Amygdala (tissue), 56 donors: ENCODE measurements at regions not wholly inside any gene's neighbourhood (a gene's known extent, or its start where the extent isn't known, plus 50 kb on each side); places are given as distances from the start of the nearest gene placed in this dataset.
"Not testable (repeated sequence)": the region's sequence is repeated elsewhere in the genome, so short reads cannot be mapped to it uniquely, and the experiment has no call there.

Experiments used
- DNase-seq, 56 donors: peaks; one replicate each; lab custom pipeline; 2025; lab: John Stamatoyannopoulos, UW

GRCh38 chr9:99663856-99664255 is 157.8 kb upstream of the NR4A3 start:
- no peak for DNase-seq

GRCh38 chr9:99666571-99666970 is 155.1 kb upstream of the NR4A3 start:
- DNase-seq: no peak

GRCh38 chr9:99670886-99671285 is 150.8 kb upstream of the NR4A3 start:
- DNase-seq: not testable (repeated sequence)

- no peak for DNase-seq
Observed at GRCh38 chr9:99677281-99677680, 144.4 kb upstream of the NR4A3 start.

- no peak for DNase-seq
Observed at GRCh38 chr9:99678566-99678965, 143.1 kb upstream of the NR4A3 start.

GRCh38 chr9:99680191-99680590 is 141.5 kb upstream of the NR4A3 start:
- DNase-seq: no peak

DNA sequence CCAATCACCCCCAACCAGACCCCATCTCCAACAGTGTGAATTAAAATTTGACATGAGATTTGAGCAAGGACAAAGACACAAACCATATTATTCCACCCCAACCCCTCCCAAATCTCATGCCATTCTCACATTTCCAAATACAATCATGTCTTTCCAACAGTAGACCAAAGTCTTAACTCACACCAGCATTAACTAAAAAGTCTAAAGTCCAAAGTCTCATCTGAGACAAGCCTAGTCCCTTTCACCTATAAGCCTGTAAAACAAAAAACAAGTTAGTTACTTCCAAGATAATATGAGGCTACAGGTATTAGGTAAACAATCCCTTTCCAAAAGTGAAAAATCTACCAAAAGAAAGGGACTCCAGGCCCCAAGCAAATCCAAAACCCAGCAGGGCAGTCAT is 140.6 kb upstream of the NR4A3 start:
- no peak for DNase-seq

DNA sequence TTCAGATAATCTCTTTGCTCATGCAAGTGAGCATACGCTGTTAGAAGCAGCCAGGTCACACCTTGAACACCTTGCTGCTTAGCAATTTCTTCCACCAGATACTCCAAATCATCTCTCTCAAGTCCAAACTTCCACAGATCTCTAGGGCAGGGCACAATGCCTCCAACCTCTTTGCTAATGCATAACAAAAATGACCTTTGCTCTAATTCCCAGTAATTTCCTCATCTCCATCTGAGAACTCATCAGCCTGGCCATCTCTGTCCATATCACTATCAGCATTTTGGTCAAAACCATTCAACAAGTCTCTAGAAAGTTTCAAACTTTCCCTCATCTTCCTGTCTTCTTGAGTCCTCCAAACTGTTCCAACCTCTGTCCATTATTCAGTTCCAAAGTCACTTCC is 139.3 kb upstream of the NR4A3 start:
- DNase-seq: no peak

GRCh38 chr9:99682870-99683269 is 138.8 kb upstream of the NR4A3 start:
- DNase-seq: no peak

DNA sequence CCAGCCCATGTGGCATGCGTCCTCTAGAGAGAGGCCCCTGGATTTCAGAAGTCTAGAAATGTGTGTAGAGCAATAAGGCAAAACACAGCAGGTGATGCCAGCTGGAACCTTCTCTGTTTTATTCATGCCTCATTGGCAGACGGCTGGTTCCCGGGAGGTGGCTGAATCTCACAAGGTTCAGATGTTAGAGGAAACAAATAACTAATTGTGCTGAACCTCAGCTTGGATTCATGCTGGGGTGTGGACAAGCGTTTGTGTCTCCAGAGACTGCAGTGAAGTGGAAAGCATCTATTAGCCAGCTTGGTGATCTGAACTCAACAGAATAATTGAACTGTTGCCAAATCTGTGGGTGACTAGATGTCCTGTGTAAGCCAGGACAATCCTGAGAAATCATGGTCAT is 131.1 kb upstream of the NR4A3 start:
- peak in 35 of 56 donors; percentile 2 to 84 (median 25) for DNase-seq

- DNase-seq: no peak
Observed at GRCh38 chr9:99693888-99694287, 127.8 kb upstream of the NR4A3 start.

- DNase-seq: no peak
Observed at GRCh38 chr9:99694393-99694792, 127.3 kb upstream of the NR4A3 start.

GRCh38 chr9:99699396-99699795 is 122.3 kb upstream of the NR4A3 start:
- no peak for DNase-seq

DNA sequence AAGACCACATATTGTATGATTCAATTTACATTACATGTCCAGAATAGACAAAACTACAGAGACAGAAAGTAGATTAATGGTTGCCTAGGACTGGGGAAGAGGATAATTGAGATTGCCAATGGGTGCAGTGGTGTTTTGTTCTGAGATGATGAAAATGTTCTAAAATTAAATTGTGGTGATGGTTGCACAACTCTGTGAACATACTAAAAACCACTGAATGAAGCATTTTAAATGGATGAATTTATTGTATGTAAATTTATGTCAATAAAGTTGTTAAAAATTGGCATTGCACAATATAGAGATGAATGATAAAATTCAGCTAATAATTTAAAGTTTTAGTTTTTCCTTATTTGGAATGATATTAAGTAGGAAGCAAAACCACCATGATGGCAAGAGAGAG is 109.5 kb upstream of the NR4A3 start:
- DNase-seq: no peak

DNA sequence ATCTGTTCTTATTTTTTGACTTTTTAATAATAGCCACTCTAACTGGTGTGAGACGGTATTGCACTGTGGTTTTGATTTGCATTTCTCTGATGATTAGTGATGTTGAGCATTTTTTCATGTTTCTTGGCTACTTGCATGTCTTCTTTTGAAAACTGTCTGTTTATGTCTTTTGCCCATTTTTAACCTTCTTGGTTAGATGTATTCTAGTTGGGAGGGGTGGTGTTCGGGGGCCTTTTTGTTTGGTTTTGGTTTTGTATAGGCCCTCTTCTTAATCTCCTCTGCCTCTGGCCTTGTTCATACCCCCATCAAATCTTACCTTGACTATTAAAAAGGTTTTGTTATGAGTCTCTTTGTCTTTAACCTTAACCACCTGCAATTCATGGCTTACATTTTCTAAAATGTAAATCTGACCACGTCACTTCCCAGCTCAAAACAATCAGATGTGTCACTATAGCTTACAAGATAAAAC is 107.8 kb upstream of the NR4A3 start:
- DNase-seq: no peak

GRCh38 chr9:99718631-99719030 is 103.1 kb upstream of the NR4A3 start:
- no peak for DNase-seq

- DNase-seq: no peak
Observed at GRCh38 chr9:99720455-99721050, 101.1 kb upstream of the NR4A3 start.

DNA sequence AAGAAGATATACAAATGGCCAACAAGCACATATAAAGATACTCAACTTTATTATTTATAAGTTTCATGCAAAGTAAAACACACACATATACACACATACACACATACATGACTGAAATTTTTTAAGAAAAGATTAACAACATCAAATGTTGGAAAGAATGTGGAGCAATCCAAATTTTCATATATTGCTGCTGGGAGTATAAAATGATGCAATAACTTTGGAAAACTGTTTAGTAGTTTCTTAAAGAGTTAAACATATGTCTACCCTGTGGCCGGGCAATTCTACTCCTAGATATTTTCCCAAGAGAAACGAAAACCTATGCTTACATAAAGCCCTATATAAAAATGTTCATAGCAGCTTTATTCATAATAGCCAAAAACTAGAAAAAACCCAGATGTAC is 99.8 kb upstream of the NR4A3 start:
- DNase-seq: no peak

GRCh38 chr9:99722877-99723276 is 98.8 kb upstream of the NR4A3 start:
- no peak for DNase-seq

DNA sequence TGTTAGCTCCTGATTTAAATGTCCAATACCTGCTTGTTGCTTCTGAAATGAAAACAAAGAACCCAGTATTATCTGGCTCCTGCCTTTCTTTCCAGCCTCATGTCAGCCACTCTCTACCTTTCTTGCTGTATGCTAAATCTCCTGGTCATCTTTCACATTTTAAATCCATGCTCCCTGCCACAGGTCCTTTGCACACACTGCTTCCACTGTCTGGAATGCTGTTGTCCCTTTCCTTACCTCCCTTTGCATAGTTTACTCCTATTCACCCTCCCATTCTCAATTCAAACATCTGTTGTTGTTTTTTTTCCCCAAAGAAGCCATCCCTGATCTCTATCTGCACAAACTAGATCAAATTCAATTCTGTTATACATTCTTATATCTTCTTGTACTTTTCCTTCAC is 97.0 kb upstream of the NR4A3 start:
- no peak for DNase-seq

DNA sequence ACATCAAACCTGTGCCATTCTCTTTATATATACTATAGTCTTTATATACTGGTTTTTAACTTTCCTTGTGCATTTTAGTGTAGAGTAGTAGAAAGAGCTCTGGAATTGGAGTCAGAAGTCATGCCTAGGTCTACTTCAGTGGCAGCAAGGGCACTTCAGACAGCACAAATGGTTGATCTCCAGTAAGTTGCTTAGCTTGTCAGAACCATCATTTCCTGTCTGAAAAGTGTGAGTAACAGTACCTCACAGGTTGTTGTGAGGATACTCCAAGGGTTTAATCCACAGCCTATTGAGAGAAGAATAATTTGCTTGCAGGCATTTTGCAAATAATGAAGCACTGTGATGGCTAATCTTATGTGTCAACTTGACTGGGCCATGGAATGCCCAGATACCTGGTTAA is 95.8 kb upstream of the NR4A3 start:
- DNase-seq: no peak

- DNase-seq: no peak
Observed at GRCh38 chr9:99726758-99727157, 94.9 kb upstream of the NR4A3 start.

- no peak for DNase-seq
Observed at GRCh38 chr9:99730062-99730461, 91.6 kb upstream of the NR4A3 start.
